WTC11 (cell line): ENCODE measurements at regions not wholly inside any gene's neighbourhood (a gene's known extent, or its start where the extent isn't known, plus 50 kb on each side); places are given as distances from the start of the nearest gene placed in this dataset.

ENCODE experiments used
- ATAC-seq: fragments of 200-7000 bp; cut with Tn5 transposase; 2 replicates; pipeline ENCODE4 v1.10.0; 2021; ENCODE audit warnings: mild to moderate bottlenecking, moderate library complexity
- CTCF ChIA-PET: fragments of 300-600 bp; sonication (Branson Sonifier 250); formaldehyde crosslinking; loops from one replicate; lab custom pipeline; 2021; ENCODE audit warnings: antibody characterized with exemption; lab: Charles Lee
- POLR2A ChIA-PET: fragments of 350-600 bp; sonication (Branson Sonifier 250); formaldehyde crosslinking; loops from one replicate; lab custom pipeline; 2021; ENCODE audit warnings: antibody characterized with exemption; lab: Charles Lee
- DNase-seq: peaks from one replicate; pipeline ENCODE4 v3.0.0; 2021; ENCODE audit warnings: low spot score
- H3K27ac Mint-ChIP-seq: 2 replicates; pipeline ENCODE4 v1.8.0; 2021; ENCODE audit warnings: mixed read lengths
- H3K27me3 Mint-ChIP-seq: 2 replicates; pipeline ENCODE4 v1.8.0; 2021; ENCODE audit warnings: low read depth, mild to moderate bottlenecking, moderate library complexity, mixed read lengths
- H3K36me3 Mint-ChIP-seq: 2 replicates; pipeline ENCODE4 v1.8.0; 2021; ENCODE audit warnings: mixed read lengths
- H3K4me1 Mint-ChIP-seq: 2 replicates; pipeline ENCODE4 v1.8.0; 2022; ENCODE audit warnings: mixed read lengths
- H3K4me3 Mint-ChIP-seq: 2 replicates; pipeline ENCODE4 v1.8.0; 2021; ENCODE audit warnings: mild to moderate bottlenecking, moderate library complexity, mixed read lengths
- H3K9me3 Mint-ChIP-seq: 2 replicates; pipeline ENCODE4 v1.8.0; 2021; ENCODE audit warnings: mixed read lengths
- CBFB ChIP-seq: sonication (generic); formaldehyde crosslinking; IDR thresholded peaks from 2 replicates; pipeline ENCODE4 v1.8.1; 2022; ENCODE audit warnings: mild to moderate bottlenecking, low read depth, missing genetic modification reagents
- CREB1 ChIP-seq: sonication (generic); formaldehyde crosslinking; IDR thresholded peaks from 2 replicates; pipeline ENCODE4 v1.8.0; 2023; ENCODE audit warnings: mild to moderate bottlenecking, missing genetic modification reagents
- FOXP1 ChIP-seq: sonication (generic); formaldehyde crosslinking; IDR thresholded peaks from 2 replicates; pipeline ENCODE4 v1.8.0; 2022; ENCODE audit warnings: missing genetic modification reagents, mild to moderate bottlenecking, moderate library complexity, borderline replicate concordance
- IRF2 ChIP-seq: sonication (generic); formaldehyde crosslinking; IDR thresholded peaks from 2 replicates; pipeline ENCODE4 v1.8.0; 2022; ENCODE audit warnings: low read depth, missing genetic modification reagents, borderline replicate concordance
- MYBL2 ChIP-seq: sonication (generic); formaldehyde crosslinking; IDR thresholded peaks from 2 replicates; pipeline ENCODE4 v1.8.1; 2023; ENCODE audit warnings: mild to moderate bottlenecking, moderate library complexity, missing genetic modification reagents
- NFATC4 ChIP-seq: fragments of 250-450 bp; sonication (Bioruptor Pico); IDR thresholded peaks from 2 replicates; pipeline ENCODE4 v1.9.0; 2021; ENCODE audit warnings: mild to moderate bottlenecking
- NR2C2 ChIP-seq: sonication (generic); formaldehyde crosslinking; IDR thresholded peaks from 2 replicates; pipeline ENCODE4 v1.8.0; 2022; ENCODE audit warnings: mild to moderate bottlenecking, missing genetic modification reagents
- NR3C1 ChIP-seq: sonication (generic); formaldehyde crosslinking; conservative IDR thresholded peaks from 2 replicates; pipeline ENCODE4 v1.8.1; 2023; ENCODE audit warnings: low read depth, mild to moderate bottlenecking, missing genetic modification reagents
- OVOL2 ChIP-seq: fragments of 250-450 bp; sonication (Bioruptor Pico); IDR thresholded peaks from 2 replicates; pipeline ENCODE4 v1.9.0; 2021; ENCODE audit warnings: mild to moderate bottlenecking, borderline replicate concordance
- PRRX2 ChIP-seq: fragments of 250-450 bp; sonication (Bioruptor Pico); IDR thresholded peaks from 2 replicates; pipeline ENCODE4 v1.8.0; 2021; ENCODE audit warnings: mild to moderate bottlenecking
- RORB ChIP-seq: fragments of 250-450 bp; sonication (Bioruptor Pico); IDR thresholded peaks from 2 replicates; pipeline ENCODE4 v1.9.0; 2021; ENCODE audit warnings: mild to moderate bottlenecking
- TP53 ChIP-seq: sonication (generic); formaldehyde crosslinking; IDR thresholded peaks from 2 replicates; pipeline ENCODE4 v1.8.1; 2023; ENCODE audit warnings: mild to moderate bottlenecking, missing genetic modification reagents
- ZNF263 ChIP-seq: sonication (generic); formaldehyde crosslinking; IDR thresholded peaks from 2 replicates; pipeline ENCODE4 v1.8.1; 2022; ENCODE audit warnings: low read depth, mild to moderate bottlenecking, moderate library complexity, missing genetic modification reagents
- ZNF317 ChIP-seq: sonication (generic); formaldehyde crosslinking; IDR thresholded peaks from 2 replicates; pipeline ENCODE4 v1.8.1; 2023; ENCODE audit warnings: low read depth, mild to moderate bottlenecking, moderate library complexity, missing genetic modification reagents, borderline replicate concordance
- TF ChIP-seq, protein P1 (sequence below): sonication (generic); formaldehyde crosslinking; IDR thresholded peaks from 2 replicates; pipeline ENCODE4 v1.8.0; 2022; ENCODE audit warnings: mild to moderate bottlenecking, missing genetic modification reagents
- TF ChIP-seq, protein P2 (sequence below): fragments of 250-450 bp; sonication (Bioruptor Pico); IDR thresholded peaks from 2 replicates; pipeline ENCODE4 v1.9.0; 2021; ENCODE audit warnings: mild to moderate bottlenecking
- TF ChIP-seq, protein P3 (sequence below): sonication (generic); formaldehyde crosslinking; conservative IDR thresholded peaks from 2 replicates; pipeline ENCODE4 v1.8.1; 2022; ENCODE audit warnings: mild to moderate bottlenecking, missing genetic modification reagents
- TF ChIP-seq, protein P4 (sequence below): sonication (generic); formaldehyde crosslinking; IDR thresholded peaks from 2 replicates; pipeline ENCODE4 v1.8.1; 2022; ENCODE audit warnings: mild to moderate bottlenecking, missing genetic modification reagents, moderate library complexity, borderline replicate concordance
- TF ChIP-seq, protein P5 (sequence below): sonication (generic); formaldehyde crosslinking; IDR thresholded peaks from 2 replicates; pipeline ENCODE4 v1.8.1; 2023; ENCODE audit warnings: mild to moderate bottlenecking, missing genetic modification reagents, borderline replicate concordance
- TF ChIP-seq, protein P6 (sequence below): fragments of 250-450 bp; sonication (Bioruptor Pico); IDR thresholded peaks from 2 replicates; pipeline ENCODE4 v1.9.0; 2021; ENCODE audit warnings: moderate library complexity, mild to moderate bottlenecking, inconsistent platforms, borderline replicate concordance
- TF ChIP-seq, protein P7 (sequence below): fragments of 250-450 bp; sonication (Bioruptor Pico); IDR thresholded peaks from 2 replicates; pipeline ENCODE4 v1.8.0; 2021; ENCODE audit warnings: mild to moderate bottlenecking
- TF ChIP-seq, protein P8 (sequence below): sonication (generic); formaldehyde crosslinking; IDR thresholded peaks from 2 replicates; pipeline ENCODE4 v1.8.1; 2022; ENCODE audit warnings: low read depth, missing genetic modification reagents, borderline replicate concordance

DNA sequence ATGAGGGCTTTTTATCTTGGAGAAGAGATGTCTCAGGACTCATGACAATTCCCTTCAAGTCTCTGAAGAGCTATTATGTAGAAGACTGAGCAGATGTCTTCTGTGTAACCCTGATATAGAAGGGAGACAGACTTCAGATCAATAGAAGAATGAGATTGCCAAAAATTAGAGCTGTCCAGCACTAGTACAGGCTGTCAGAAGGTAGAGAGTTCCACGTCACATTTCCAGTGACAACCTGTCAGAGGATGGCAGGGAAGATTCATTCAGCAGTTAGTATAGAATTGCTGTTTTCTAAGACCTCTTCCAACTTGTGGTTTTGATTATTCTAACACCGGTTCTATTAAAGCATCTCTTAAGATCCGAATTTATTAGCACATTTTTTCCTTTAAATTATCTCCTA, 520.6 kb downstream of the RBFOX1 start:
- Mint-ChIP-seq H3K36me3 (peaks cover 25% of the 10 kb centered on the region), H3K27me3 (peaks cover 10% of the 10 kb centered on the region), H3K4me1 (peaks cover 6% of the 10 kb centered on the region; the same call in 1 of the 2 replicates), H3K9me3 (peaks cover 65% of the 10 kb centered on the region), H3K27ac (no peak overlapping the region), H3K4me3 (no peak overlapping the region)
- DNase-seq (no peak), ATAC-seq (no peak)
- CTCF ChIA-PET: no interaction called here
- POLR2A ChIA-PET: no interaction called here
- TF ChIP-seq NFATC4 (CRISPR knock-in tag) (no peak), MYBL2 (CRISPR knock-in tag) (no peak), NR2C2 (CRISPR knock-in tag) (no peak), TP53 (CRISPR knock-in tag) (no peak), IRF2 (no peak)
- TF ChIP-seq, protein P1, sequence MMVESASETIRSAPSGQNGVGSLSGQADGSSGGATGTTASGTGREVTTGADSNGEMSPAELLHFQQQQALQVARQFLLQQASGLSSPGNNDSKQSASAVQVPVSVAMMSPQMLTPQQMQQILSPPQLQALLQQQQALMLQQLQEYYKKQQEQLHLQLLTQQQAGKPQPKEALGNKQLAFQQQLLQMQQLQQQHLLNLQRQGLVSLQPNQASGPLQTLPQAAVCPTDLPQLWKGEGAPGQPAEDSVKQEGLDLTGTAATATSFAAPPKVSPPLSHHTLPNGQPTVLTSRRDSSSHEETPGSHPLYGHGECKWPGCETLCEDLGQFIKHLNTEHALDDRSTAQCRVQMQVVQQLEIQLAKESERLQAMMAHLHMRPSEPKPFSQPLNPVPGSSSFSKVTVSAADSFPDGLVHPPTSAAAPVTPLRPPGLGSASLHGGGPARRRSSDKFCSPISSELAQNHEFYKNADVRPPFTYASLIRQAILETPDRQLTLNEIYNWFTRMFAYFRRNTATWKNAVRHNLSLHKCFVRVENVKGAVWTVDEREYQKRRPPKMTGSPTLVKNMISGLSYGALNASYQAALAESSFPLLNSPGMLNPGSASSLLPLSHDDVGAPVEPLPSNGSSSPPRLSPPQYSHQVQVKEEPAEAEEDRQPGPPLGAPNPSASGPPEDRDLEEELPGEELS: no peak
- TF ChIP-seq, protein P2, sequence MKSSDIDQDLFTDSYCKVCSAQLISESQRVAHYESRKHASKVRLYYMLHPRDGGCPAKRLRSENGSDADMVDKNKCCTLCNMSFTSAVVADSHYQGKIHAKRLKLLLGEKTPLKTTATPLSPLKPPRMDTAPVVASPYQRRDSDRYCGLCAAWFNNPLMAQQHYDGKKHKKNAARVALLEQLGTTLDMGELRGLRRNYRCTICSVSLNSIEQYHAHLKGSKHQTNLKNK (CRISPR knock-in tag): no peak
- TF ChIP-seq, protein P3, sequence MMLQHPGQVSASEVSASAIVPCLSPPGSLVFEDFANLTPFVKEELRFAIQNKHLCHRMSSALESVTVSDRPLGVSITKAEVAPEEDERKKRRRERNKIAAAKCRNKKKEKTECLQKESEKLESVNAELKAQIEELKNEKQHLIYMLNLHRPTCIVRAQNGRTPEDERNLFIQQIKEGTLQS (CRISPR knock-in tag): no peak
- TF ChIP-seq, protein P4, sequence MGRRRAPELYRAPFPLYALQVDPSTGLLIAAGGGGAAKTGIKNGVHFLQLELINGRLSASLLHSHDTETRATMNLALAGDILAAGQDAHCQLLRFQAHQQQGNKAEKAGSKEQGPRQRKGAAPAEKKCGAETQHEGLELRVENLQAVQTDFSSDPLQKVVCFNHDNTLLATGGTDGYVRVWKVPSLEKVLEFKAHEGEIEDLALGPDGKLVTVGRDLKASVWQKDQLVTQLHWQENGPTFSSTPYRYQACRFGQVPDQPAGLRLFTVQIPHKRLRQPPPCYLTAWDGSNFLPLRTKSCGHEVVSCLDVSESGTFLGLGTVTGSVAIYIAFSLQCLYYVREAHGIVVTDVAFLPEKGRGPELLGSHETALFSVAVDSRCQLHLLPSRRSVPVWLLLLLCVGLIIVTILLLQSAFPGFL (CRISPR knock-in tag): no peak
- TF ChIP-seq, all 79 proteins: peak for 0

DNA sequence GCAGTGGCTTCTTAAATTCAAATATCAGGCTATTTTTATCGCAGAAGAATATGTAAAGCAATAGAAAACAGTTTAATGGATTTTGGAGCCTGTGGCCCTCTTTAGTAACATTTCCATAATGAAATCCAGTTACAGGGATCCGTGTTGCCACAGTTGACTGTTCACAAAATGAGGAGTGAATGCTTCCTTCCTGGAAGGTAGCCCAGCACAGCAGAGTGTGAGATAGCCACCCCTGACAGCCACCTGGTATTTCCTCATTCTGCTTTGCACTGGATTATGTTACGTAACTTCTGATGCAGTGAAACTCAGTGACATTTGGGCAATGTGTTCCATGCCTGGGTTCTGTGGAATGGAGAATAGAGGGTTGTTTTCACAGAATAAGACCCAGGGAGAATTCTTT, 517.2 kb downstream of the RBFOX1 start:
- H3K27ac Mint-ChIP-seq: no peak overlapping the region
- H3K9me3 Mint-ChIP-seq: peaks cover 56% of the 10 kb centered on the region
- no peak for TF ChIP-seq RORB
- TF ChIP-seq, protein P5, sequence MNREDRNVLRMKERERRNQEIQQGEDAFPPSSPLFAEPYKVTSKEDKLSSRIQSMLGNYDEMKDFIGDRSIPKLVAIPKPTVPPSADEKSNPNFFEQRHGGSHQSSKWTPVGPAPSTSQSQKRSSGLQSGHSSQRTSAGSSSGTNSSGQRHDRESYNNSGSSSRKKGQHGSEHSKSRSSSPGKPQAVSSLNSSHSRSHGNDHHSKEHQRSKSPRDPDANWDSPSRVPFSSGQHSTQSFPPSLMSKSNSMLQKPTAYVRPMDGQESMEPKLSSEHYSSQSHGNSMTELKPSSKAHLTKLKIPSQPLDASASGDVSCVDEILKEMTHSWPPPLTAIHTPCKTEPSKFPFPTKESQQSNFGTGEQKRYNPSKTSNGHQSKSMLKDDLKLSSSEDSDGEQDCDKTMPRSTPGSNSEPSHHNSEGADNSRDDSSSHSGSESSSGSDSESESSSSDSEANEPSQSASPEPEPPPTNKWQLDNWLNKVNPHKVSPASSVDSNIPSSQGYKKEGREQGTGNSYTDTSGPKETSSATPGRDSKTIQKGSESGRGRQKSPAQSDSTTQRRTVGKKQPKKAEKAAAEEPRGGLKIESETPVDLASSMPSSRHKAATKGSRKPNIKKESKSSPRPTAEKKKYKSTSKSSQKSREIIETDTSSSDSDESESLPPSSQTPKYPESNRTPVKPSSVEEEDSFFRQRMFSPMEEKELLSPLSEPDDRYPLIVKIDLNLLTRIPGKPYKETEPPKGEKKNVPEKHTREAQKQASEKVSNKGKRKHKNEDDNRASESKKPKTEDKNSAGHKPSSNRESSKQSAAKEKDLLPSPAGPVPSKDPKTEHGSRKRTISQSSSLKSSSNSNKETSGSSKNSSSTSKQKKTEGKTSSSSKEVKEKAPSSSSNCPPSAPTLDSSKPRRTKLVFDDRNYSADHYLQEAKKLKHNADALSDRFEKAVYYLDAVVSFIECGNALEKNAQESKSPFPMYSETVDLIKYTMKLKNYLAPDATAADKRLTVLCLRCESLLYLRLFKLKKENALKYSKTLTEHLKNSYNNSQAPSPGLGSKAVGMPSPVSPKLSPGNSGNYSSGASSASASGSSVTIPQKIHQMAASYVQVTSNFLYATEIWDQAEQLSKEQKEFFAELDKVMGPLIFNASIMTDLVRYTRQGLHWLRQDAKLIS (CRISPR knock-in tag): no peak
- TF ChIP-seq FOXP1 (CRISPR knock-in tag): no peak
- no peak for TF ChIP-seq OVOL2 (CRISPR knock-in tag)
- TF ChIP-seq ZNF317: no peak
- TF ChIP-seq NR3C1 (CRISPR knock-in tag): no peak
- no peak overlapping the region for H3K4me3 Mint-ChIP-seq
- H3K4me1 Mint-ChIP-seq: peaks cover 6% of the 10 kb centered on the region; the same call in 1 of the 2 replicates
- H3K27me3 Mint-ChIP-seq: peaks cover 10% of the 10 kb centered on the region
- CTCF ChIA-PET: no interaction called here
- DNase-seq (no peak), ATAC-seq (no peak)
- POLR2A ChIA-PET: no interaction called here
- peaks cover 22% of the 10 kb centered on the region for H3K36me3 Mint-ChIP-seq

DNA sequence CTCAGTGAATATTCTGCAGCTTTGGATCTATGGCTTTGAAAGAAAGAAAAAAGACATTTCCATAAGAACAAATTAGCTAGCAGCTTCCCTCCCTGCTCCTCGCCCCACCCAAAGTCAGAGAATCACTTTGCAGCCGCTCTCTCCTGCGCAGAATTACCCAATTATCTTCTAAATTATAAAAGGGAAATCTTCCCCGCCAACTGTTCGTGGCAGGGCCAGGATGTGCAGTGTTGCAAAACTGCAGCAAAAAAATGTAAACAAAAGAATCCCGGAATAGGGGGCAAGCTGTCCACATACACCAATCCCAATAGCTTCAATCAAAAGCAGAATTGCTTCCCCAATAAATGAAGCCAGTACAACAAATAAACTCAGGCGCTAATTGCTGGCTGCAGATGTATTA, 510.6 kb downstream of the RBFOX1 start:
- Mint-ChIP-seq H3K27ac (no peak overlapping the region), H3K36me3 (peaks cover 27% of the 10 kb centered on the region), H3K27me3 (peaks cover 9% of the 10 kb centered on the region), H3K9me3 (peaks cover 50% of the 10 kb centered on the region), H3K4me3 (no peak overlapping the region), H3K4me1 (peaks cover 16% of the 10 kb centered on the region)
- ChIA-PET CTCF (no interaction called here), POLR2A (no interaction called here)
- DNase-seq: no peak
- no peak for ATAC-seq
- TF ChIP-seq PRRX2 (CRISPR knock-in tag): no peak
- no peak for TF ChIP-seq CBFB (CRISPR knock-in tag)
- no peak for TF ChIP-seq MYBL2 (CRISPR knock-in tag)
- no peak for TF ChIP-seq IRF2
- TF ChIP-seq CREB1 (CRISPR knock-in tag): no peak
- TF ChIP-seq ZNF263: no peak
- no peak for TF ChIP-seq NFATC4 (CRISPR knock-in tag)
- TF ChIP-seq, protein P6, sequence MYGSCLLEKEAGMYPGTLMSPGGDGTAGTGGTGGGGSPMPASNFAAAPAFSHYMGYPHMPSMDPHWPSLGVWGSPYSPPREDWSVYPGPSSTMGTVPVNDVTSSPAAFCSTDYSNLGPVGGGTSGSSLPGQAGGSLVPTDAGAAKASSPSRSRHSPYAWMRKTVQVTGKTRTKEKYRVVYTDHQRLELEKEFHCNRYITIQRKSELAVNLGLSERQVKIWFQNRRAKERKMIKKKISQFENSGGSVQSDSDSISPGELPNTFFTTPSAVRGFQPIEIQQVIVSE (CRISPR knock-in tag): no peak
- TF ChIP-seq, protein P7, sequence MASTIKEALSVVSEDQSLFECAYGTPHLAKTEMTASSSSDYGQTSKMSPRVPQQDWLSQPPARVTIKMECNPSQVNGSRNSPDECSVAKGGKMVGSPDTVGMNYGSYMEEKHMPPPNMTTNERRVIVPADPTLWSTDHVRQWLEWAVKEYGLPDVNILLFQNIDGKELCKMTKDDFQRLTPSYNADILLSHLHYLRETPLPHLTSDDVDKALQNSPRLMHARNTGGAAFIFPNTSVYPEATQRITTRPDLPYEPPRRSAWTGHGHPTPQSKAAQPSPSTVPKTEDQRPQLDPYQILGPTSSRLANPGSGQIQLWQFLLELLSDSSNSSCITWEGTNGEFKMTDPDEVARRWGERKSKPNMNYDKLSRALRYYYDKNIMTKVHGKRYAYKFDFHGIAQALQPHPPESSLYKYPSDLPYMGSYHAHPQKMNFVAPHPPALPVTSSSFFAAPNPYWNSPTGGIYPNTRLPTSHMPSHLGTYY (CRISPR knock-in tag): no peak
- TF ChIP-seq NR2C2 (CRISPR knock-in tag): no peak
- TF ChIP-seq, protein P8, sequence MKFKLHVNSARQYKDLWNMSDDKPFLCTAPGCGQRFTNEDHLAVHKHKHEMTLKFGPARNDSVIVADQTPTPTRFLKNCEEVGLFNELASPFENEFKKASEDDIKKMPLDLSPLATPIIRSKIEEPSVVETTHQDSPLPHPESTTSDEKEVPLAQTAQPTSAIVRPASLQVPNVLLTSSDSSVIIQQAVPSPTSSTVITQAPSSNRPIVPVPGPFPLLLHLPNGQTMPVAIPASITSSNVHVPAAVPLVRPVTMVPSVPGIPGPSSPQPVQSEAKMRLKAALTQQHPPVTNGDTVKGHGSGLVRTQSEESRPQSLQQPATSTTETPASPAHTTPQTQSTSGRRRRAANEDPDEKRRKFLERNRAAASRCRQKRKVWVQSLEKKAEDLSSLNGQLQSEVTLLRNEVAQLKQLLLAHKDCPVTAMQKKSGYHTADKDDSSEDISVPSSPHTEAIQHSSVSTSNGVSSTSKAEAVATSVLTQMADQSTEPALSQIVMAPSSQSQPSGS (CRISPR knock-in tag): no peak
